HFF-Myc (cell line): ENCODE measurements at regions not wholly inside any gene's neighbourhood (a gene's known extent, or its start where the extent isn't known, plus 50 kb on each side); places are given as distances from the start of the nearest gene placed in this dataset.
"Not testable (repeated sequence)": the region's sequence is repeated elsewhere in the genome, so short reads cannot be mapped to it uniquely, and the experiment has no call there.

Experiments
- DNase-seq: peaks from one replicate; pipeline ENCODE4 v3.0.0-alpha.2; 2011; ENCODE audit warnings: low read depth; ENCODE audit errors: extremely low read depth
- H3K4me3 ChIP-seq: replicated peaks from 2 replicates; pipeline ENCODE4 v1.5.1; 2011; ENCODE audit warnings: low read depth, mild to moderate bottlenecking, control low read depth, low read length
- CTCF ChIP-seq: IDR thresholded peaks from 2 replicates; pipeline ENCODE4 v1.5.1; 2012; ENCODE audit warnings: mild to moderate bottlenecking, low read depth, low read length, control low read depth; ENCODE audit errors: missing control alignments

- TF ChIP-seq CTCF: no peak
- no peak overlapping the region for H3K4me3 ChIP-seq
- DNase-seq: no peak
These were observed 53.2 kb upstream of the SH3BP4 start for GRCh38 chr2:234898534-234899053.

GRCh38 chr2:234888442-234888841, 63.4 kb upstream of the SH3BP4 start:
- H3K4me3 ChIP-seq, DNase-seq: not testable (repeated sequence)

GRCh38 chr2:234887195-234887594, 64.6 kb upstream of the SH3BP4 start:
- TF ChIP-seq CTCF: no peak
- H3K4me3 ChIP-seq: no peak overlapping the region
- no peak for DNase-seq

GRCh38 chr2:234885886-234886285, 65.9 kb upstream of the SH3BP4 start:
- no peak for TF ChIP-seq CTCF
- no peak for DNase-seq

GRCh38 chr2:234885118-234885517, 66.7 kb upstream of the SH3BP4 start:
- no peak for DNase-seq
- TF ChIP-seq CTCF: no peak
- no peak overlapping the region for H3K4me3 ChIP-seq

More at GRCh38 chr2:234885886-234886285, 65.9 kb upstream of the SH3BP4 start:
- no peak overlapping the region for H3K4me3 ChIP-seq

GRCh38 chr2:234884591-234884990, 67.2 kb upstream of the SH3BP4 start:
- no peak for DNase-seq
- no peak overlapping the region for H3K4me3 ChIP-seq
- TF ChIP-seq CTCF: no peak

- no peak overlapping the region for H3K4me3 ChIP-seq
- peak; percentile 79 for DNase-seq
- peak; percentile 86 for TF ChIP-seq CTCF
These were observed 70.2 kb upstream of the SH3BP4 start for GRCh38 chr2:234881413-234882241.
